ENCODE measurements at regions not wholly inside any gene's neighbourhood (a gene's known extent, or its start where the extent isn't known, plus 50 kb on each side); places are given as distances from the start of the nearest gene placed in this dataset.
"Not testable (repeated sequence)": the region's sequence is repeated elsewhere in the genome, so short reads cannot be mapped to it uniquely, and the experiment has no call there.

DNA sequence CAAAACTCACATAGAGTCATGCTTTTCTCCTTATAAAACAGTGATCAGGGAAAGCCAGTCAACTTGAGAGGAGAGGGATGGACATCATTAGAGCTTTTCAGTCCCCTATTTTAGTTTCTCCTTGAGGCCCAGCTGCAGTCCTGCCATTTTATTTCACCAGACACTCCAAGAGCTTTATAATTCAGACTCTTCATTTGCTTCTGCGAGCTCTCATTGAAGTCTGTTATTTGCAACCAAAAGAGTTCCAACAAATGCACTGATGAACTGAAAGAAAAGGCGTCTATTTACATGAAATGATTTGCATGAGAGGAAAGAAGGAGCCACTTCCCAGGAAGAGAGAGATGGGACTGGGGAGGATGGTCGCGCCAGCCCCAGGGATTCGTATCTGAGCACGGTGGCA lies 86.8 kb downstream of the NDUFA12 start:
- no peaks in the 10 kb centered on the region for H3K9me3 Mint-ChIP-seq
- no peak overlapping the region for H3K27ac Mint-ChIP-seq
- no peak overlapping the region for H3K4me3 Mint-ChIP-seq
- H3K27me3 Mint-ChIP-seq = no peaks in the 10 kb centered on the region
- DNase-seq (no peak), ATAC-seq (replicated peaks) (no peak)
- no peaks in the 10 kb centered on the region for H3K36me3 Mint-ChIP-seq (ENCODE audit: insufficient read depth)
- no peaks in the 10 kb centered on the region for H3K4me1 Mint-ChIP-seq (ENCODE audit: low read depth in 2 of 2)

DNA sequence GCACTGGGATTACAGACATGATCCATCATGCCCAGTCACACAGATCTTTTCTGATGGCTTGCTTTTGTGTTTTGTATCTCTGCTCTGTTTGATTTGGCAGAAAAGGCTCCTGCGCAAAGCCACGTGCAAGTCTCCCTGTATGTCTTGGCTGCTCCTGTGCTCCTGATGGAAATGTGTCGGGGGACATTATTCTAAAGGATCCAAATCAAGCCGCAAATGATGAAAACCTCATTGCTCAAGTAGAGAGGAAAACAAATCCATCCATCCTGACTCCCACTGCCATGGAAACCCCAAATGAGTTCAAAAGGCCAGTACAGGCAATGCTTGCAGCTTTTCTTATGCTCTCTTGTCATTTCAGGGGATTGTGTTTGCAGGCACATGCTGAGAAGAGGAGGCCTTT lies 93.8 kb downstream of the NDUFA12 start:
- Mint-ChIP-seq H3K4me1 (ENCODE audit: low read depth in 2 of 2) (no peaks in the 10 kb centered on the region), H3K27ac (no peak overlapping the region), H3K27me3 (peaks cover 9 to 12% of the 10 kb centered on the region in 2 donors), H3K4me3 (no peak overlapping the region), H3K9me3 (no peaks in the 10 kb centered on the region), H3K36me3 (ENCODE audit: insufficient read depth) (no peaks in the 10 kb centered on the region)
- no peak for DNase-seq
- ATAC-seq (replicated peaks) = no peak

DNA sequence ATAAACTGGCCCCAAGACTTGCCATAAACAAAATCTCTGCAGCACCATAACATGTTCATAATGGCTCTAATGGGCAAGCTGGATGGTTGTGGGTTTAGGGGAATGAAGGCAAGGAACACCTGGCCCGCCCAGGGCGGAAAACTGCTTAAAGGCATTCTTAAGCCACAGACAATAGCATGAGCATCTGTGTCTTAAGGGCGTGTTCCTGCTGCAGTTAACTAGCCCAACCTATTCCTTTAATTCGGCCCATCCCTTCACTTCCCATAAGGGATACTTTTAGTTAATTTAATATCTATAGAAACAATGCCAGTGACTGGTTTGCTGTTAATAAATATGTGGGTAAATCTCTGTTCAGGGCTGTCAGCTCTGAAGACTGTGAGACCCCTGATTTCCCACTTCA lies 97.7 kb downstream of the NDUFA12 start:
- peaks cover 9 to 12% of the 10 kb centered on the region in 2 donors for H3K27me3 Mint-ChIP-seq
- not testable (repeated sequence) for H3K27ac Mint-ChIP-seq; H3K36me3 Mint-ChIP-seq (ENCODE audit: insufficient read depth); ATAC-seq (replicated peaks); H3K4me1 Mint-ChIP-seq (ENCODE audit: low read depth in 2 of 2); H3K9me3 Mint-ChIP-seq; H3K4me3 Mint-ChIP-seq; DNase-seq

DNA sequence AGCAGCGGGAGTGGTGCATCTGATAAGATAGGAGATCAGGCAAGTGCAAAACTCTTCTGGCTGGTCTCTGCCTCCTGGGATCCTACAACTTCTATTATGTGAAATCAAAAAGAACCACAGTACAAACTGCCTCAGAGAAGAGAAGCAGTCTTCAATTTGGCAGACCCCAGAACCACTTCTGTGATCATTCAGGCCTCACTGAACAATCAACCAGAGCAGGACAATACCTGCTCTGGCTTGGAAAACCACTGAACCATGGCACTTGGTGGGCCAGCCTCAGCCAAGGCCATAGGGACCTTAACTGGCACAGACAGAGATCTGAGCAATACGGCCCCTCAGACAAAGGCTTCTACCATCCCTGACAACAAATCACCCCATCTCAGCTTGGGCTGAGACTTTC lies 103.0 kb downstream of the NDUFA12 start:
- Mint-ChIP-seq H3K27me3 (no peaks in the 10 kb centered on the region), H3K4me1 (ENCODE audit: low read depth in 2 of 2) (peaks cover 0 to 2% of the 10 kb centered on the region in 2 donors), H3K9me3 (no peaks in the 10 kb centered on the region), H3K36me3 (ENCODE audit: insufficient read depth) (no peaks in the 10 kb centered on the region), H3K27ac (no peak overlapping the region), H3K4me3 (no peak overlapping the region)
- ATAC-seq (replicated peaks) = no peak
- no peak for DNase-seq

DNA sequence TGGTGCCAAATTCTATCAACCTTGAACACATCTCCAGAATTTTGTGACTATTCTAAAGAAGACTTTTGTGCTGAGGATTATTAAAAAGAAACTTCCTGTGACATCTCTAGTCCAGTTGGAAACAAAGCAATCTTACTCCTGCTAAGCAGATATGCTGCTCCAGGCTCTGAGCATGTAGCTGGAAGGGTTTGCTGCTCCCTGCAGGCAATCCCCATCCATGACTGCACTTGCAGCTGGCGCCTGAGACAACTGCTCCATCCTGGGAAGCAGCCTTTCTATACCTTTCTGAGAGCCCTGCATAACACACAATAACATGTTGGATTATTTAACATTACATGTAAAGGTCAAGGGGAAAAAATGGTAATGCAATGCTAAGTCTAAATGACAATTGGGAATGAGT lies 105.1 kb downstream of the NDUFA12 start:
- H3K4me1 Mint-ChIP-seq (ENCODE audit: low read depth in 2 of 2) = peaks cover 0 to 1% of the 10 kb centered on the region in 2 donors
- H3K27ac Mint-ChIP-seq = no peak overlapping the region
- H3K36me3 Mint-ChIP-seq (ENCODE audit: insufficient read depth) = no peaks in the 10 kb centered on the region
- no peaks in the 10 kb centered on the region for H3K9me3 Mint-ChIP-seq
- DNase-seq (no peak), ATAC-seq (replicated peaks) (no peak)
- H3K4me3 Mint-ChIP-seq = no peak overlapping the region
- peaks cover 2 to 6% of the 10 kb centered on the region in 2 donors for H3K27me3 Mint-ChIP-seq

DNA sequence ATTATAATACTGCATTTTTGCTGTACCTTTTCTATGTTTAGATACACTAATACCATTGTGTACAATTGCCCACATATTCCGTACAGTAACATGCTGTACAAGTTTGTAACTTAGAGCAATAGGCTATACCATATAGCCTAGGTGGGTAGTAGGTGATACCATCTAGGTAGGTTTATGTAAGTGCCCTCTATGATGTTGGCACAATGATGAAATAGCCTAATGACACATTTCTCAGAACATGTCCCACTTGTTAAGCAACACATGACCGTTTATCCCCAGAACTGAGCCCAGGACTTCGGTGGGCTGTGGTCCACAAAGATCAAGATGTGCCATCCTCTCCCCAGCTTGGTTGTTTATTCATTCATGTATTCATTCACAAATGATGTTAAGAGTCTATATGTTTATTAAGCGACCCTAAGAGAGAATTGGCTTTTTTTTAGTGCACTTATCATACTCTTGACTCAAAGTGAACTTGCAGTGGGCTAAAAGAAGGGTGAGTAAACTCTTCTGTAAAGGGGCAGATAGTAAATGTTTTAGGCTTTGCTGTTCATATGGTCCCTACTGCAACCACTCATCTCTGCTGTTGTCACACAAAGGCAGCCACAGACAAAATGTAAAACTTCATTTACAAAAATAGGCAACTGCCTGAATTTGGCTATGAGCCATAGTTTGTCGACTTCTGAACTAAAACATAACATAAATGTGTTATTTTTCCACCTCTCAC lies 110.8 kb downstream of the NDUFA12 start:
- no peaks in the 10 kb centered on the region for H3K9me3 Mint-ChIP-seq
- H3K36me3 Mint-ChIP-seq (ENCODE audit: insufficient read depth) = no peaks in the 10 kb centered on the region
- H3K4me3 Mint-ChIP-seq = no peak overlapping the region
- ATAC-seq (replicated peaks) (no peak), DNase-seq (no peak)
- H3K27me3 Mint-ChIP-seq = peaks cover 18 to 32% of the 10 kb centered on the region in 2 donors
- no peak overlapping the region for H3K27ac Mint-ChIP-seq
- no peaks in the 10 kb centered on the region for H3K4me1 Mint-ChIP-seq (ENCODE audit: low read depth in 2 of 2)

DNA sequence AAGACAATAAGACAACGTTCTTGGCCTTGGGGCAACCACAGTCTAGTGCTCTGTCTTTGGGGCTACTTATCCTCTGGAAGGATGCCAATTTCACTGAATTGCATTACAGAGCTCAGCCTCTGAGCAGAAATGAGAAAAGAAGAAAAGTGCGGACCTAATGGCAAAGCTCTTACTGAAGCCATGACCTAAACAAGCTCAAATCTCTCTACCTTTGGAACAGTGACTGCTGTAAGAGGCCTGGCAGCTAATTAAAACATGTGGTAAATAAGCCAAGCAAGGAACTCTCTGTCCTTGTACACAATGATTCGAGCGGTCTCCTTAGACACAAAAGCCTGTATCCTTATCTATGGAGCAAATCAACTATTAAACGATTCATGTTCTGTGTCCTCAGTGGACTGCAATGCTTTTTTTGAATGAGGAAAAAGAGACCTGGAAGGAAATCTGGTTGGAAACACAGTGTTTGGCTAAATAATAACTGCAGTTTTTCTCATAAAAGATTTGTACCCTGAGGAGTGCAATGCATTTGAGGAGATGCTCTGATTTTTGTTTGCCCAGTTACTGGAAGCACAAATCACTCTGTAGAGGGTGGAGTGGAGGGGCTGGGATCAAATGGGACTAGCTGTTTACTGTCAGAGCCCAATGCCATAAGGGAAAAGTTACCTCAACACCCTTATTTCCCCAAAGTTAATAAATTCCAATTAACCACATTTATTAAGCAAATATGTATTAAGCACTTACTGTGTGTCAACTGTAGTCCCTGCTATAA lies 113.9 kb downstream of the NDUFA12 start:
- ATAC-seq (replicated peaks) (no peak), DNase-seq (no peak)
- Mint-ChIP-seq H3K27me3 (peaks cover 18 to 32% of the 10 kb centered on the region in 2 donors), H3K27ac (no peak overlapping the region), H3K9me3 (no peaks in the 10 kb centered on the region), H3K36me3 (ENCODE audit: insufficient read depth) (no peaks in the 10 kb centered on the region), H3K4me1 (ENCODE audit: low read depth in 2 of 2) (no peaks in the 10 kb centered on the region), H3K4me3 (no peak overlapping the region)

DNA sequence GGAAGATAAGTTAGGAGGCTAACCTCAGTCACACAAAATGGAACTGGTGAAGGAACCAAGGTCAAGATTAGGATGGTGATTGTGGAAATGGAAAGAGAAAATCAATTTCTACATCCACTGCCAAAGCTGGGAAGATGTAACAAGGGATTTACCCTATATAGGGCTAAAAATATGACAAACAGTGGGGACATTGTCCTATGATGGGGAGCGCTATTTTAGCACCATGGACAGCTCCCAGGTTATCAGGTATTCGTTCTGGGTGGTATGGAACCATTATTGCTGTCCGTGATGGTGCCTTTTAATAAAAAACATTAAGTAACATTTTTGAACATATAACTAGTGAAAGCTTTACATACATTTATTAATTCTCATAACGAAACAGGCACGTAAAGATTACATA lies 124.0 kb downstream of the NDUFA12 start:
- DNase-seq (no peak), ATAC-seq (replicated peaks) (no peak)
- Mint-ChIP-seq H3K9me3 (no peaks in the 10 kb centered on the region), H3K4me1 (ENCODE audit: low read depth in 2 of 2) (peaks cover 4% of the 10 kb centered on the region in 2 donors), H3K4me3 (no peak overlapping the region), H3K27ac (no peak overlapping the region), H3K27me3 (peaks cover 41 to 59% of the 10 kb centered on the region in 2 donors), H3K36me3 (ENCODE audit: insufficient read depth) (no peaks in the 10 kb centered on the region)

DNA sequence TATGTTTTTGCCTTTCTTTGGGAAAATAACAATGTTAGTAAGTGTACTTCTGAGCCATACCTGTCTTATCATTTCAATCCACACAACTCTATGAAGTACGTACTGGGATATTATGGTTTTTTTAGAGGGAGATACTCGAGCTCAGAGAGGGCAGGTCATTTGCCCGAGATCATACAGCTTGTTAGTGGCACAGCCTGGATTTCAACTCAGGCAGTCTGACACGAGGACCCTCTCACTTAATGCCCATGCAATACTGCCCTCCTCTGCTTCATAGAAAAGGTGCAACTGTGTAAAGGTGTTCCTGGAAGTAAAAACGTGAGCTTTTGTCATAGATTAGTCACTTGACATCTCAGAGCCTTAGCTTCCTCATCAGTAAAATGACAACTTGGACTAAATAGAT lies 128.0 kb downstream of the NDUFA12 start:
- ATAC-seq (replicated peaks) (peak; percentile 63), DNase-seq (no peak)
- Mint-ChIP-seq H3K4me1 (ENCODE audit: low read depth in 2 of 2) (peaks cover 12 to 15% of the 10 kb centered on the region in 2 donors), H3K9me3 (no peaks in the 10 kb centered on the region), H3K36me3 (ENCODE audit: insufficient read depth) (peaks cover 3% of the 10 kb centered on the region), H3K4me3 (no peak overlapping the region), H3K27ac (no peak overlapping the region), H3K27me3 (peaks cover 76 to 84% of the 10 kb centered on the region in 2 donors)

DNA sequence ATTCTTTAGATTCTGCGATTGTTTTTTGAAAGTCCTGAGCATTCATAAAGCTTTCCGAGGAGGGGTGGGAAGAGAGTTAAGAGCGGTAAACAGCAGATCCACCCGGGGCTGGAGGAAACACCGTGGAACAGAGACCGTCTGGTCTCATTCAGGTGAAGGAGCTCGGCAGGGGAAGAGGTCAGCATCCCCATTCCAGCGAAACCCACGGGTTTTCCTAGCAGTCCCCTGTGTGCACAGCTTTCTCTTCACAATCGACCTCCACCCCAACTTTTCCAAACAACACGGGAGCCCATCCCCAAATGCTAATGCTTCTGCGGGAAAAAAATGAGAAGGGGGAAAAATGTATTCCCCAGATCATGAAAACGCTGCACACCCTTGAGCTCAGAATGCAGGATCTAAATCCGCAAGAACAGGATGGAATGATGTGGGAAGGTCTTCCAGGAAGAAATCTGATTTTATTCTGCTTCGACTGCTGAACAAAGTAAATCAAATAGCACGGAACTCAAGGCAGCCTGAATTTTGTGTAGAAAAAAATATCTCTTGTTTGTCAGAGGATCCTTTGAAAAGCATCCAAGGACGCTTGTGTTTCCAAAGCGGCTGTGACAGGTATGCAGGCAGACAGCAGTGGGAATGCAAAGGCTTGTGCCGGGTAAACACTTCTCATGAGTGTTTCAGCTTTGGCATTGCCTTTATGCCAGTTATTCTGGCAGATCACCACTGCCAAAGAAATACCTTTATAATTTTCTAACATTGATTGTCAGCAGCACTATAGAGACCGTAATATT lies 128.8 kb downstream of the NDUFA12 start:
- no peak for ATAC-seq (replicated peaks)
- Mint-ChIP-seq H3K9me3 (no peaks in the 10 kb centered on the region), H3K27ac (peak overlapping the region in 1 of 2 donors; percentile 54), H3K4me3 (peak overlapping the region; percentile 81 to 83), H3K36me3 (ENCODE audit: insufficient read depth) (peaks cover 3% of the 10 kb centered on the region), H3K27me3 (peaks cover 83 to 88% of the 10 kb centered on the region in 2 donors), H3K4me1 (ENCODE audit: low read depth in 2 of 2) (peaks cover 12 to 15% of the 10 kb centered on the region in 2 donors)
- no peak for DNase-seq

DNA sequence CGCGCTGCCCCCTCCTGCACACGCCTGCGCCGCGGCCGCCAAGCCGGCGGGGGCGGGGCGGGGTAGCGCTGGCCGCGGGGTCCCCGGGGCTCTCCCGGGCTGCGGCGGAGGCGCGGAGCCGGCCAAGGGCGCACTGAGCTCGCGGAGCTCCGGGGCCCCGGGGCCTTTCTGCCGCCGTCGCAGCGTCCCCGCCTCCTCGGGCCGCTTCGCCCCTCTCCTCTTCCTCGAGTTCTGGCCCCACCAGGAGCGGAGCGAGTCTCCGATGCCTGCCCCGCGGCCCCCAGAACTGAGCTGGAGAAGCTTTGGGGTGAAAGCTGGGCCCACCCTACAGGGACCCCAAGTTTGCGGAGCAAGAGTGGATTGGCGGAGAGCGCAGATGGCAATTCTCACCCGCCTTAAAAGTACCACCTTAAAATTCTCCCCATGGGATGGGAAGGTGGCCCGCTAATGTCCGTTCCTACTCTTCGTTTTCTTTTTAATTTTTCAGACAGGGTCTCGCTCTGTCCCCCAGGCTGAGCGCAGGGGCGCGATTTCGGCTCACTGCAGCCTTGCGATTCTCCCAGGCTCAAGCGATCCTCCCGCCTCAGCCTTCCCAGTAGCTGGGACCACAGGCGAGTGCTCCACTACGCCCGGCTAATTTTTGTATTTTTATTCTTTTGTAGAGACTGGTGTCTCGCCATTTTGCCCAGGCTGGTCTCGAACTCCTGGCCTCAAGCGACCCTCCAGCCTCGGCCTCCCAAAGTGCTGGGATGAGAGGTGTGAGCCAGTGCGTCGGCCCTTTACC lies 129.6 kb downstream of the NDUFA12 start:
- Mint-ChIP-seq H3K9me3 (no peaks in the 10 kb centered on the region), H3K27ac (peak overlapping the region in 1 of 2 donors; percentile 54), H3K4me3 (peak overlapping the region; percentile 81 to 83), H3K27me3 (peaks cover 78 to 81% of the 10 kb centered on the region in 2 donors), H3K4me1 (ENCODE audit: low read depth in 2 of 2) (peaks cover 12 to 15% of the 10 kb centered on the region in 2 donors), H3K36me3 (ENCODE audit: insufficient read depth) (peaks cover 3% of the 10 kb centered on the region)
- DNase-seq = no peak
- peak; percentile 37 for ATAC-seq (replicated peaks)

DNA sequence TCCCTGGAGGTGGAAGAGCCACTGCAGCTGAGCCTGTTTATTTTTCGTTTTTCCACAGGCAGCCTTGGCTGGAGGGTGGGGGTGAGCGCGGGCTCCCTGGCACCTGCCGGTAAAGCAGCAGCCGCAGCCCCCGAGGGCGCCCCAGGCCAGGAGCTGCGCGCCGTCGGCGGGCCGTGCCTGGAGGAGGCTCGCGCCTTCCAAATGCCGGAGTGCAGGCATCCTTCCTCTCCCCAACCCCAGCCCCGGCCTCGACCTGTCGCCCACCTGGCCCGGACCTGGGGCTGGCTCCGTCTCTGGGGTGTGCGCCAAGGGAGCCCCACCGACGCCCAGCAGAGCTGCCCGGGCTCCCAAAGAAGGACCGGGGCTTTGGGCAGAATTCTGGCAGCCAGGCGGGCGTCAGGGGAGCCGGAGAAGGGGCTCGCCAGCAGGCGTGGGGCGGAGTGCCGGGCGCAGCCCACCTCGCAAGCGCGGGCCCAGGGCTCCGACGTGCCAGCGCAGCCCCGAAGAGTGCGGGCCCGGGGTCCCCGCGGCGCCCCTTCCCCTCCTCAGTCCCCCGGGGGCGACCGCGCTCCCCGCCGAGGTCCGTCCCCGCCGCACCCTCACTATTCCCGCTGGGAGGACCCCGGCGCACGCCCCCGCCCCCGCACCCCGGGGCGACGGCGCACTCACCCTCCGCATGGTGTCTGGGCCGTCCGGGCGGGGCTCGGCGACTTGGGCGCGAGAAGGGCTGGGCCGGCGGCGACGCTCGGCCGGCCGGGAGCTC lies 130.3 kb downstream of the NDUFA12 start:
- Mint-ChIP-seq H3K4me1 (ENCODE audit: low read depth in 2 of 2) (peaks cover 12 to 15% of the 10 kb centered on the region in 2 donors), H3K4me3 (peak overlapping the region; percentile 17 to 24), H3K9me3 (no peaks in the 10 kb centered on the region), H3K36me3 (ENCODE audit: insufficient read depth) (peaks cover 3% of the 10 kb centered on the region), H3K27ac (no peak overlapping the region), H3K27me3 (peaks cover 73 to 83% of the 10 kb centered on the region in 2 donors)
- no peak for DNase-seq
- peak; percentile 17 for ATAC-seq (replicated peaks)

Data from effector memory CD8-positive, alpha-beta T cell (primary cell).